ENCODE measurements at regions not wholly inside any gene's neighbourhood (a gene's known extent, or its start where the extent isn't known, plus 50 kb on each side); places are given as distances from the start of the nearest gene placed in this dataset.

DNA sequence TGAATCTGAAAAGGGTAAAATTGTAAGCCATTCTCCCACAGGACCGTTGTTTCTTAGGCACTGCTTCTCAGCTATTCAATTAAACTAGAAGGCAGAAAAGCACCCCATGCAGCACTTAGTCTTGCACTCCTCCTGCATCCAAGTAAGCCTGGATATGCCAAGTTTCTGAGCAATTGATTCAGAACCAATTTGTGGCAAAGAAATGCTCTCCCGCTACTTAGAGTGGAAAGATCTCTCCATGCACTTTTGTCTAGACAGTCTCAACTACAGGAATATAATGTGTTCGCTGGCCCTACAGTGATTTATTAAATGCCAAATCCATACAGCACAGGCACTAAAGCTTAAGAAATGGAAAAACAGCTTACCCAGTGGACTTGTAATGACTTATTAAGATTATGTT, 338.5 kb downstream of the HACE1 start:
- Histone ChIP-seq H3K27ac (ENCODE audit: low read depth, low read length) (no peak overlapping the region), H3K9me3 (ENCODE audit: insufficient read depth, low read length) (no peaks in the 10 kb centered on the region), H3K9ac (ENCODE audit: low read length) (no peak overlapping the region), H3K4me2 (ENCODE audit: low read depth, low read length, poor library complexity, severe bottlenecking) (no peak overlapping the region), H3F3A (ENCODE audit: insufficient read depth) (no peaks in the 10 kb centered on the region), H3K9me2 (replicated peaks; ENCODE audit: insufficient read depth, low read length) (no peaks in the 10 kb centered on the region), H3K27me3 (ENCODE audit: low read length) (no peaks in the 10 kb centered on the region), H4K20me1 (ENCODE audit: low read depth, low read length) (no peaks in the 10 kb centered on the region), H3K36me3 (ENCODE audit: low read length) (no peaks in the 10 kb centered on the region), H3K4me3 (ENCODE audit: insufficient read depth, low read length, poor library complexity, severe bottlenecking) (no peak overlapping the region), H3K79me2 (ENCODE audit: insufficient read depth, low read length) (no peaks in the 10 kb centered on the region), H2AFZ (ENCODE audit: low read depth, low read length, severe bottlenecking) (no peak overlapping the region)
- TF ChIP-seq EZH2phosphoT487 (conservative IDR thresholded peaks at IDR 0.05; ENCODE audit: low read length): no peak
- TF ChIP-seq, protein P1, sequence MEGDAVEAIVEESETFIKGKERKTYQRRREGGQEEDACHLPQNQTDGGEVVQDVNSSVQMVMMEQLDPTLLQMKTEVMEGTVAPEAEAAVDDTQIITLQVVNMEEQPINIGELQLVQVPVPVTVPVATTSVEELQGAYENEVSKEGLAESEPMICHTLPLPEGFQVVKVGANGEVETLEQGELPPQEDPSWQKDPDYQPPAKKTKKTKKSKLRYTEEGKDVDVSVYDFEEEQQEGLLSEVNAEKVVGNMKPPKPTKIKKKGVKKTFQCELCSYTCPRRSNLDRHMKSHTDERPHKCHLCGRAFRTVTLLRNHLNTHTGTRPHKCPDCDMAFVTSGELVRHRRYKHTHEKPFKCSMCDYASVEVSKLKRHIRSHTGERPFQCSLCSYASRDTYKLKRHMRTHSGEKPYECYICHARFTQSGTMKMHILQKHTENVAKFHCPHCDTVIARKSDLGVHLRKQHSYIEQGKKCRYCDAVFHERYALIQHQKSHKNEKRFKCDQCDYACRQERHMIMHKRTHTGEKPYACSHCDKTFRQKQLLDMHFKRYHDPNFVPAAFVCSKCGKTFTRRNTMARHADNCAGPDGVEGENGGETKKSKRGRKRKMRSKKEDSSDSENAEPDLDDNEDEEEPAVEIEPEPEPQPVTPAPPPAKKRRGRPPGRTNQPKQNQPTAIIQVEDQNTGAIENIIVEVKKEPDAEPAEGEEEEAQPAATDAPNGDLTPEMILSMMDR (IDR thresholded peaks at IDR 0.05; ENCODE audit: insufficient read depth, low read length, poor library complexity, severe bottlenecking): no peak

DNA sequence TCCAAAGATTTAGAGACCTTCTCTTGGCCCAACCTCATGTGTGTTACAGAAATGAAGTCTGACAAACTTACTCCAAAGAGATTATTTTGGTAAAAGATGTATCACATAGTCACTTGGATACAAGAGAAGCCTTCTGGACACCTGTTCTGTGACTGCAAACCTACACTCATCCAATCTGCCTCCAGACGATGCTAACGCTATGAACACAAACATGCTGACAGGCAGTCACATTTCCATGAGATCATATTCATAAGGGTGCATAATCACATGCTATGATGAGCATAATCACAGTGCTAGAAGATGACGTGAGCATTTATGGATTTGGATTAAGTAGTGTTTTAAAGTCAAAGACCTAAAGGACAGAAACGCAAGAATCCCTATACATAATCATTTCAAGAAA, 340.2 kb downstream of the HACE1 start:
- H3F3A ChIP-seq (ENCODE audit: insufficient read depth): no peaks in the 10 kb centered on the region
- no peak overlapping the region for H3K9ac ChIP-seq (ENCODE audit: low read length)
- H2AFZ ChIP-seq (ENCODE audit: low read depth, low read length, severe bottlenecking): no peak overlapping the region
- no peak overlapping the region for H3K4me3 ChIP-seq (ENCODE audit: insufficient read depth, low read length, poor library complexity, severe bottlenecking)
- H3K79me2 ChIP-seq (ENCODE audit: insufficient read depth, low read length): no peaks in the 10 kb centered on the region
- H3K9me2 ChIP-seq (replicated peaks; ENCODE audit: insufficient read depth, low read length): no peaks in the 10 kb centered on the region
- no peak overlapping the region for H3K27ac ChIP-seq (ENCODE audit: low read depth, low read length)
- H3K36me3 ChIP-seq (ENCODE audit: low read length): no peaks in the 10 kb centered on the region
- H3K27me3 ChIP-seq (ENCODE audit: low read length): no peaks in the 10 kb centered on the region
- H4K20me1 ChIP-seq (ENCODE audit: low read depth, low read length): no peaks in the 10 kb centered on the region
- TF ChIP-seq, protein P1 (IDR thresholded peaks at IDR 0.05; ENCODE audit: insufficient read depth, low read length, poor library complexity, severe bottlenecking): no peak
- TF ChIP-seq EZH2phosphoT487 (conservative IDR thresholded peaks at IDR 0.05; ENCODE audit: low read length): no peak
- H3K4me2 ChIP-seq (ENCODE audit: low read depth, low read length, poor library complexity, severe bottlenecking): no peak overlapping the region
- no peaks in the 10 kb centered on the region for H3K9me3 ChIP-seq (ENCODE audit: insufficient read depth, low read length)

DNA sequence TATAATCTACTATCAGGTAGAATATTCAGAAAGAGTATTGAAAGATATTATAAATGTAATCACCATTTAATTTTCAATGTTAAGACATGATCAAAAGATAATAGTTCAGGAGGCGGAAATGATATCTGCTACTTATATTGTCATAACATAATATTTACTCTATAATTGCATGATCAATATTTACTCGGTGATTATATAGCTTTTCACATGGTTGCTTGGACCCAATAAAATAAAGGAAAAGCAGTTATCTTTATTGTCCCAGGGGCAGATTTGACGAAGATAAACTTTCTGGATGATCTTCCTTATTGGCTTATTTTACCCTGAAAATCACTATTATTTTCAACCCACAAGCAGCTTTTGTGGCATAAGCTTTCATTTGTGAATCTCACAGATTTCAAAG, 350.4 kb downstream of the HACE1 start:
- Histone ChIP-seq H3F3A (ENCODE audit: insufficient read depth) (no peaks in the 10 kb centered on the region), H3K27me3 (ENCODE audit: low read length) (no peaks in the 10 kb centered on the region; the same call in 1 of the 2 replicates), H3K36me3 (ENCODE audit: low read length) (no peaks in the 10 kb centered on the region), H2AFZ (ENCODE audit: low read depth, low read length, severe bottlenecking) (no peak overlapping the region), H3K9me2 (replicated peaks; ENCODE audit: insufficient read depth, low read length) (no peaks in the 10 kb centered on the region), H3K79me2 (ENCODE audit: insufficient read depth, low read length) (no peaks in the 10 kb centered on the region), H3K9me3 (ENCODE audit: insufficient read depth, low read length) (no peaks in the 10 kb centered on the region), H3K4me3 (ENCODE audit: insufficient read depth, low read length, poor library complexity, severe bottlenecking) (no peak overlapping the region), H3K4me2 (ENCODE audit: low read depth, low read length, poor library complexity, severe bottlenecking) (no peak overlapping the region), H4K20me1 (ENCODE audit: low read depth, low read length) (no peaks in the 10 kb centered on the region), H3K9ac (ENCODE audit: low read length) (no peak overlapping the region), H3K27ac (ENCODE audit: low read depth, low read length) (no peak overlapping the region)
- TF ChIP-seq EZH2phosphoT487 (conservative IDR thresholded peaks at IDR 0.05; ENCODE audit: low read length): no peak
- TF ChIP-seq, protein P1 (IDR thresholded peaks at IDR 0.05; ENCODE audit: insufficient read depth, low read length, poor library complexity, severe bottlenecking): no peak
